HG03354 (cell line): ENCODE measurements at regions not wholly inside any gene's neighbourhood (a gene's known extent, or its start where the extent isn't known, plus 50 kb on each side); places are given as distances from the start of the nearest gene placed in this dataset.

Experiments used
- ATAC-seq: cut with Tn5 transposase; IDR thresholded peaks from one replicate; pipeline ENCODE4 v1.9.1; 2021; ENCODE audit warnings: mild to moderate bottlenecking; ENCODE audit not compliant: unreplicated experiment, poor library complexity, severe bottlenecking

GRCh38 chr10:3423384-3423783 is 250.8 kb upstream of the PITRM1 start:
- ATAC-seq, result no peak

- no peak for ATAC-seq
Observed at GRCh38 chr10:3422282-3422681, 249.7 kb upstream of the PITRM1 start.

- ATAC-seq, result no peak
Observed at GRCh38 chr10:3421537-3422257, 249.1 kb upstream of the PITRM1 start.

DNA sequence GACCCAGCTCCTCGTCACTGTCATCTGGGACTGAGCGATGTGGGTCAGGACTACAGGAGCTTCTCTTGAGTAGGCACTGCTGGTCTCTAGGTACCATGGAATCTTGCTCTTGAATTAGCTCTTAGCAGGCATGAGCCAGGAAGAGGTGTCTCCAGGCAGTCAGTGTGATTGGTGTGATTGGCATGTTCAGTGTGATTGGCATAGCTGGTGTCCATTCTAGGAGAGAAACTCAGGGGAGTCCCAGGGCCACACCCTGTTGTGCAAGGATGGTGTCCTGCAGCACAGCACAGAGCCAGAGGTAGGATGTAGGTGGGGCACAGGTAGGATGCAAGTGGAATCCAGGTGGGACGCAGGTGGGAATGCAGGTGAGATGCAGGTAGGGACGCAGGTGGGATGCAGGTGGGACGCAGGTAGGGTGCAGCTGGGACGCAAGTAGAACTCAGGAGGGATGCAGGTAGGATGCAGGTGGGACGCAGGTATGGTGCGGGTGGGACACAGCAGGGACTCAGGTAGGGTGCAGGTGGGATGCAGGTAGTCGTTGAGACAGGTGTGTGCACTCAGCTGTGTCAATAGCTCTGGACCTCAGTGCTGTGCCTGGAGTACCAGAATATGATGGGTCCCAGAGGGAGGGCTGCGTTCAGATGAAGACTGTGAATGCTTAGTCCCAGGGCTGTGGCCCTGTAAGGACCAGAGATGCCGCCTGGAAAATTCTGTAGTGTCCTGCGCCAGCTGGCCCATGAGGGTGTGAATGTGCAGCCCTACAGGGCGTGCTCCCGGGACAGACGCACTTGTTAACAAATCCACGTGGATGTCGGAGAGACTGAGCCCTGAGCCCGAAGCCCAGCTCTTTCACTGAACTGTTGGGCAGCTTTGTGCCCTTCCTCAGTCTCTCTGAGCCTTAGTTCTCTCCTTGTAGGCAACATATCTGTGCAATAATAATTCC is 248.2 kb upstream of the PITRM1 start:
- no peak for ATAC-seq

DNA sequence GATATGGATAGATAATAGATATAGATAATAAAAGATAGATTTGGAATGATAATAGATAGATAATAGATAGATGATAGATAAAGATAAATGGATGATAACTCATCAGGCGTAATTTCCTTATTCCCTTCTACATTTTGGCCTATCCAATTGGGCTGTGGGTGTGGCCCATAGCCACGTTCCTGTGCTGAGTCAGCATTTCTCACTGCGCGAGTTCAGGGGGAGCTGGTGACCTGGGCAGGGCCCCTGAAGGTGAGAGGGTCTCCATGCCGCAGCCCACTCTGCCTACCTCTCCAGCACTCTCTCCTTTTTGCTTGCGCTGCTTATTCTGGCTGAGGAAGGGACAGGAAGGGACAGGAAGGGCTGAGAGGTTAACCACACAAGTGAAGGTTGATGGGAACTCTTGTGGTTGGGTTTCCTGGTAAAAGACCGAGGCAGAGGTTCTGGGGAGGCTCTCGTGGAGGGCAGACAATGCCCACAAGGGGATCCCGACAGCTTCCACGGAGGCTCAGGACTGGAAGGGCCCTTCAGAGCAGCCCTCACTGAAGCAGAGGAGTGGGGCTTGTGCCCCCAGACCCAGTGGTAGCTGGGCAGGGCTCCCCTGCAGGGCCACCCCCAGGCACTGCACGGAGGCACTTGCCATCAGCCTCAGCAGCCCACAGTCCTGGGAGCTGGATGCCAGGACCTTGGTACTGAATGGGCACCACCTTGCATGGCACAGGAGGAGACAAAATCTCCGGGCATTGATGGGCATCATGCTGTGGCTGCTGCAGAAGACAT is 247.3 kb upstream of the PITRM1 start:
- no peak for ATAC-seq

- no peak for ATAC-seq
Observed at GRCh38 chr10:3418926-3419325, 246.3 kb upstream of the PITRM1 start.

DNA sequence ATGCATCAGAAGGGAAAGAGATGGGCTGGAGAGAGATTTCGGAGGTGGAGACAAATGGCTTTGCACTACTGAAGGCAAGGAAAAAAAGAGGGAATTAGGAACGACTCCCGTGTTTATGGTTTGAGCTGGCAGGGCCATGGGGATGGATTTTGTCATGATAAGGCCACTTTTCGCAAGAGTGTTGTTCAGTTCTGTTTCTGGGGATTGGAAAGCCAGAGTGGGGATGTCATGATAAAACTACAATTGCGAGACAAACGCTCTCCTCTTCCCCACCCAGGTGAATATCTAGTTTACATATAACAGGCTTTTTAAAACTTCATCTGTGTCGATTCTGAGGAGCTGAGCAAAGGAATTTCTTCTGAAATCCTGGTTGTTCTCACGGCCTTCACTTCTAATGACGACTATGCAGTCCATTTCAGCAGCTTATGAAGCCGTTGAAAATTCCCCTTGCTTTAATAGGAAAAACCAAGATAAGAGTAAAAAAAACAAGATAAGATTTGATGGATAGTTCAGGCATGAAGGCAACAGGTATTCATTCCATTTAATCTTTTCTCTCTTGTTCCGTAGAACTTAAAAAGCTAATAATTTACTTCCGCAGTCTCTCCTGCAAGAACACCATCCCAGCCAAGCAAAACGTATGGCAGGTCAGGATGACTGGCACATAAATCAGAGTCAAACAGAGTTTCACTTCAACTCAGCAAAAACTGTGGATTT is 245.6 kb upstream of the PITRM1 start:
- ATAC-seq, result no peak

GRCh38 chr10:3417096-3417495 is 244.5 kb upstream of the PITRM1 start:
- ATAC-seq, result no peak

DNA sequence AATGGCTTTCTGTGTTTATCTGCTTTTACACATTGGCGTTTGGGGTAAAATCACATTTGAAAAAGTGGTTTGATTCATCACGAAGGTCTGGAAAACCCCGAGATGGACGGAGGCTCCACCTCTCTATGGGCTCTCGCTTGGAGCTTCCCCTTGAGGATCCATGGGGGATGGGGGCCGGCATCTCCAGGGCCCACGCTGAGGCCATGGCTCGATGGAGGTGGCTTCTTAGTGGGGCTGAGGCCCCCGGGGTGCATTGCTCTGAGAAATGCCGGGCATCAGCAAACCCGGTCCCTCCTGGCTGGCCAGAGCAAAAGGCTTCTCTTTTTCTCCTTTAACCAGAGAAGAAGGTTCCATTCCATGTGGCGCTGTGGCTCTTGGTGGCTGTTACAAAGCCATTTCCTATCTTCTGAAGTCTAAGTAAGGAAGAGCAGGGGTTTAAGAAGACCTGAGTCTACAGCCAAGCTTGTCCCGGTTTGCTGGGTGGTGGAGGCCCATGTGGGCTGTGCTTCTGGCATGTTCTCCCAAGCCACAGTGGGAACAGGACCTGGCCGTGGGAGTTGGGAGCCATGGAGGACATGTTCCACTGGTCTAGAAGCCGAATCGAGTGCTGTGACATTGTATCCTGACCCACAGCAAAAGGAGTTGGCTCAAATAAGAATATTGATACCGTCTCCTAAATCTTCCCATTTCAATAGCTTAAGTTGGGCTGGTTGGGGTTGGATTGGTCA is 243.5 kb upstream of the PITRM1 start:
- no peak for ATAC-seq

DNA sequence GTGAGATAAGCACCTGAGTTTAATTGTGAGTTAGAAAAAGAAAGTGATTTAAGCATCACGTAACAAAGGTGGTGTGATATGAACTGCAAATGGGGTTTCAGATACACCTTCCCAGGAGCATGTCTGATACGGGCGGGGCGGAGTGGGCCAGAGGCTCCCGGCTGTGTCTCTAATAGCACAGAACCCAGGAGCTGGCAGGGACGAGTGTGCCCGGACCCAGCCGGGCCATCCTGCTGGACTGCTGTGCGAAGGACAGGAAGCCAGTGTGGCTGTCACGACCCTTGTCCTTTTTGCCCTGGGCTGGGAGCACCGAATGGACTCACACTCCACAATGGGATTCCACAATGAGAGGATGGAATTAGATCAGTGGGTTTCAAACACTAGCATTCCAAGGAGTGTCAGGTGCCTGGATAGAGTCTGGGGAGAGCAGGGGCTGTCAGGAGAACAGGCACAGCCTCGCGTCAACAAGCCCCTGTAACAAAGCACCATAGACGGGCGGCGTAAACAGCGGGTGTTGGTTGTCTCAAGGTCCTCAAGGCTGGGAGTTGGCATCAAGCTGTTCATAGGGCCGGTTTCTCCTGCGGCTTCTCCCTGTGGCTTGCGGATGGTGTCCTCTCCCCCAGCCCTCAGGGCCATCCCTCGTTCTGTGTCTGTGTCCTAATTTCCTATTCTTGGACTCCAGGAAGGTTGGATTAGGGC is 242.6 kb upstream of the PITRM1 start:
- no peak for ATAC-seq

DNA sequence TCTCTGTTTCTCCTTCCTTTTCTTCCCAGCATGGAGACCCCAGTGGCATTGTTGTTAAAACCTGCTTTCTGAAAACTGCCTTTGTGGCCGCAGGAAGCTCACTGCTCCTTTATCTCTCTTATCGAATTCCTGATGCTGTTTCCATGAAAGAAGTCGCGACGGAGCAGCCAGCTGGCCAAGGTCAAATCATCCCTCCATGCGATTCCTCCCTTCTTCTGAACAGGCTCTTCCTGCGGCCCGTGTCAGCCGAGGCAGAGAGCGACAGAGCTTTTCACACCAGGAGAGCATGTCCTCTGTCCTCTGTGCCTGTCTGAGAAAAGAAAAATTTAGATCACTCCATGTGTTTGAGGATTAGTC is 242.1 kb upstream of the PITRM1 start:
- ATAC-seq, result no peak

GRCh38 chr10:3413937-3414666 is 241.5 kb upstream of the PITRM1 start:
- no peak for ATAC-seq

DNA sequence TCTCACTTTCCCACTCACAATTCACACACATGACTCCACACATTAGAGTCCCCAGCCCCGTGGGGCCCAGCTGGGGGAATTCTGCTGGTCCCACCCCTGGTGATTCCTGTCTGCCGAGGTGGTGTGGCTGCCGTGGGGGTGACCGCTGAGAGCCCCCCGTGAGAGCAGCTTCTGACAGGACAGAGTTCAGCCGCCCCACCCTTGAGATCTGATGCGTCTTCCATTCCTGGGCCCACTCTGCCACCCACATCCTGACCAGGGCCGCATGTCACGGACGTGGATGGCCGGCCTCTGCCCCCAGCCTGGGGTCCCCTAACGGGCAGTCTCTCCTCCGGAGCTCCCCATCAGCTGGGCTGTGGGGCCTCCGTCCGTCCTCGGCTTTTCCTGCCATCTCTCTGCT is 240.1 kb upstream of the PITRM1 start:
- ATAC-seq, result no peak

DNA sequence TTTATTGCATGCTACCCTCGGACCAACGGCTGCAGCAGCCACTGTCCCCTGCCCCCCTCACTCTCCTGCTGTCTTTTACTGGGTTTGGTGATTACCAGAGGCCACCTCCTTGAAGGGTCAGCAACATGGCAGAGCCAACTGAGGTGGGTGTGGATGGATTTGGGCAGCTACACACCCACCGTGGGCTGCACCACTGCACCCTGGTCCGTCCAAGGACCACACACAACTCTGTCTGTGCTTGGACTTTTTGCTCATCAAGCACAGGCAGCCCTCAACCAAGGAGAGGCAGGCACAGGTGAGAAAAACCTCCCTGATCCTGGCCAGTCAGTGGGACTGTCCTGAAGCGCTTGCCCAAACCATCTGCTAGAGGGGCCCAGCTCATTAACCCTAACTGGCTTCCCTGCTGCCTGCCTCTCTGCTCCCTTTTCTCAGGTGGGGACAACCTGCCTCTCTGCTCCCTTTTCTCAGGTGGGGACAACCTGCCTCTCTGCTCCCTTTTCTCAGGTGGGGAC is 239.5 kb upstream of the PITRM1 start:
- no peak for ATAC-seq

DNA sequence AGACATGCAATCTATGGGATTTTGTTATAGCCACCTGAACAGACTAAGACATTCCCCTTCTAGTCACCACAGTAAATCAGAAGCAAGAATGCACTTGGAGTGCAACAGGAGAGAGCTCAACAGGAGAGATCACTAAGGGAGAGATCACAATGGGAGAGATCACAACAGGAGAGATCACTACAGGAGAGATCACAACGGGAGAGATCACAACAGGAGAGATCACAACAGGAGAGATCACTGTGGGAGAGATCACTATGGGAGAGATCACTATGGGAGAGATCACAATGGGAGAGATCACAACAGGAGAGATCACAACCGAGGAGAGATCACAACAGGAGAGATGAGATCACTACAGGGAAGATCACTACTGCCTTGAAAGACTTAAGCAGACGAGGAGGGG is 238.5 kb upstream of the PITRM1 start:
- no peak for ATAC-seq

DNA sequence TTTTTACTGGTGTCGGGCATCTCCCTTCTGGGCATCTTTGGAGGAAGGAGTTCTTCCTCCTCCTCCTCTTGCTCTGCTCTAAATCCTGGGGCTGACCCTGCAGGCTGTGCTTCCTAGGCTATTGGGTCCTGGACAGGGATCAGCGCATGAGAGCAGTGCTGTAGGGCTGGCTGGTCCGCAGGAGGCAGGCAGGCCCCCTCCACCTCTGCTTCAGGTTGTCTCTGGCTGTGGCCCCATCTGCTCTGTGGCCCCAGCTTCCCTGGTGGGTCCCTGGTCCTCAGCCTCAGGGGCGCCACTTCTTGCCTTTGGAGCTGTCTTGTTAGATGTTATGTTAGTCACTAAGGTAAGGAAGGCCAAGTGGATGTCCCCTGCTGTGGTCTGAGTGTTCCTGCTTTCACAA is 237.3 kb upstream of the PITRM1 start:
- ATAC-seq, result no peak

DNA sequence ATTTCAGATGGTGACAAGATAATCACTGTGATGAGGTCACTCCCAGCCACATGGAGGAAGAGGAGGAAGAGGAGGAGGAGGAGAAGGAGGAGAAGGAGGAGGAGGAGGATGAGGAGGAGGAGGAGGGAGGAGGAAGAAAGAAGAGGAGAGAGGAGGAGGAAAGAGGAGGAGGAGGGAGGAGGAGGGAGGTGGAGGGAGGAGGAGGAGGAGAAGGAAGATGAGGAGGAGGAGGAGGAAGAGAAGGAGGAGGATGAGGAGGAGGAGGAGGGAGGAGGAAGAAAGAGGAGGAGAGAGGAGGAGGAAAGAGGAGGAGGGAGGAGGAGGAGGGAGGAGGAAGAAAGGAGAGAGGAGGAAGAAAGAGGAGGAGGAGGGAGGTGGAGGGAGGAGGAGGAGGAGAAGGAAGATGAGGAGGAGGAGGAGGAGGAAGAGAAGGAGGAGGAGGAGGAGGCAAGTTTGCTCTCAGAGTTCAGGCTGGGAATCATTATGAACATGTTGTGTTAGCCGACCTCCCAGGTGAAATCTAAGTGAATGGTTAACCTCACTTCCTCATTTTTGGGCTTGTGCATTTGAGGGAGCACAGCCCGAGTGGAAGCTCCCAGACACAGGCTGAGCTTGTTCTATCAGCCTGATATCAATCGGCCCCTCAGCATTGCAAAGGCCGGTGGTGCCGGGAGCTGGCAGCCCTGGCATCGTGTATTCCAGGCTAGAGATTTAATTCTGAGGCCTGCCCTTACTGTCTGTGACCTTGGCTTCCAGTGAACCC is 236.2 kb upstream of the PITRM1 start:
- peak; percentile 63 for ATAC-seq
